ENCODE measurements at regions not wholly inside any gene's neighbourhood (a gene's known extent, or its start where the extent isn't known, plus 50 kb on each side); places are given as distances from the start of the nearest gene placed in this dataset.

- no peak for TF ChIP-seq ZNF143 (CRISPR knock-in tag; IDR thresholded peaks at IDR 0.05)
Measured at GRCh38 chr1:30011970-30012369, 711.4 kb downstream of the MATN1 start (continued).

- no peak overlapping the region for H2AFZ ChIP-seq (ENCODE audit: low read length)
- ChIA-PET CTCF (ENCODE audit: low intra/inter-chr PET ratio, low total read pairs) (no interaction called here), POLR2A (no interaction called here)
- no peak for ATAC-seq
- DNase-seq (ENCODE audit: low spot score), result no peak
- H3K4me2 ChIP-seq (ENCODE audit: low read depth, low read length), result no peak overlapping the region
- WGBS (ENCODE audit: low lambda C conversion rate), result 45% methylated on average over 10 of the region's 16 CpGs
- peaks cover 0 to 1% of the 10 kb centered on the region in 2 experiments; a peak in 1 of 5 replicates for H3K27me3 ChIP-seq (ENCODE audit: control insufficient read depth in 1 of 2, insufficient read depth in 2 of 2, low read length in 2 of 2)
- in situ Hi-C loops (cut with HindIII; ENCODE audit: extremely low pct_ligation_motif_present, low pct_unique_long_range_greater_than_20kb) (no loop called here), intact Hi-C loops (cut with micrococcal nuclease; ENCODE audit: unreplicated experiment) (no loop called here)
- FAIRE-seq, result no peak
- no peak overlapping the region for H3K27ac ChIP-seq (ENCODE audit: extremely low read length, insufficient read depth, low read length)
- H4K20me1 ChIP-seq (ENCODE audit: insufficient read depth, low read length), result no peaks in the 10 kb centered on the region
- H3K4me1 ChIP-seq (ENCODE audit: insufficient read depth, low read length), result peaks cover 10% of the 10 kb centered on the region
- TF ChIP-seq, protein P1, sequence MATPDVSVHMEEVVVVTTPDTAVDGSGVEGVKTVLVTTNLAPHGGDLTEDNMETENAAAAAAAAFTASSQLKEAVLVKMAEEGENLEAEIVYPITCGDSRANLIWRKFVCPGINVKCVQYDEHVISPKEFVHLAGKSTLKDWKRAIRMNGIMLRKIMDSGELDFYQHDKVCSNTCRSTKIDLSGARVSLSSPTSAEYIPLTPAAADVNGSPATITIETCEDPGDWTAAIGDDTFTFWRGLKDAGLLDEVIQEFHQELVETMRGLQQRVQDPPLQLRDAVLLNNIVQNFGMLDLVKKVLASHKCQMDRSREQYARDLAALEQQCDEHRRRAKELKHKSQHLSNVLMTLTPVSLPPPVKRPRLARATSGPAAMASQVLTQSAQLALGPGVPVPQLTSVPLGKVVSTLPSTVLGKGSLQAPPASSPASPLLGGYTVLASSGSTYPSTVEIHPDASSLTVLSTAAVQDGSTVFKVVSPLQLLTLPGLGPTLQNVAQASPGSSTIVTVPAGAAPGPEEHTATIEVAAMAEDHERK (CRISPR knock-in tag; IDR thresholded peaks at IDR 0.05; ENCODE audit: low read depth), result no peak
- TF ChIP-seq ISL2 (CRISPR knock-in tag; IDR thresholded peaks at IDR 0.05) (no peak), MED8 (CRISPR knock-in tag; IDR thresholded peaks at IDR 0.05; ENCODE audit: insufficient replicate concordance) (no peak), ZKSCAN8 (CRISPR knock-in tag; IDR thresholded peaks at IDR 0.05; ENCODE audit: borderline replicate concordance) (no peak), HNF4G (IDR thresholded peaks at IDR 0.05; ENCODE audit: borderline replicate concordance, low read depth, low read length) (no peak), HNF4G (CRISPR knock-in tag; IDR thresholded peaks at IDR 0.05; ENCODE audit: borderline replicate concordance, low read depth) (no peak), SKIL (CRISPR knock-in tag; IDR thresholded peaks at IDR 0.05; ENCODE audit: borderline replicate concordance) (no peak)
- TF ChIP-seq, protein P2, sequence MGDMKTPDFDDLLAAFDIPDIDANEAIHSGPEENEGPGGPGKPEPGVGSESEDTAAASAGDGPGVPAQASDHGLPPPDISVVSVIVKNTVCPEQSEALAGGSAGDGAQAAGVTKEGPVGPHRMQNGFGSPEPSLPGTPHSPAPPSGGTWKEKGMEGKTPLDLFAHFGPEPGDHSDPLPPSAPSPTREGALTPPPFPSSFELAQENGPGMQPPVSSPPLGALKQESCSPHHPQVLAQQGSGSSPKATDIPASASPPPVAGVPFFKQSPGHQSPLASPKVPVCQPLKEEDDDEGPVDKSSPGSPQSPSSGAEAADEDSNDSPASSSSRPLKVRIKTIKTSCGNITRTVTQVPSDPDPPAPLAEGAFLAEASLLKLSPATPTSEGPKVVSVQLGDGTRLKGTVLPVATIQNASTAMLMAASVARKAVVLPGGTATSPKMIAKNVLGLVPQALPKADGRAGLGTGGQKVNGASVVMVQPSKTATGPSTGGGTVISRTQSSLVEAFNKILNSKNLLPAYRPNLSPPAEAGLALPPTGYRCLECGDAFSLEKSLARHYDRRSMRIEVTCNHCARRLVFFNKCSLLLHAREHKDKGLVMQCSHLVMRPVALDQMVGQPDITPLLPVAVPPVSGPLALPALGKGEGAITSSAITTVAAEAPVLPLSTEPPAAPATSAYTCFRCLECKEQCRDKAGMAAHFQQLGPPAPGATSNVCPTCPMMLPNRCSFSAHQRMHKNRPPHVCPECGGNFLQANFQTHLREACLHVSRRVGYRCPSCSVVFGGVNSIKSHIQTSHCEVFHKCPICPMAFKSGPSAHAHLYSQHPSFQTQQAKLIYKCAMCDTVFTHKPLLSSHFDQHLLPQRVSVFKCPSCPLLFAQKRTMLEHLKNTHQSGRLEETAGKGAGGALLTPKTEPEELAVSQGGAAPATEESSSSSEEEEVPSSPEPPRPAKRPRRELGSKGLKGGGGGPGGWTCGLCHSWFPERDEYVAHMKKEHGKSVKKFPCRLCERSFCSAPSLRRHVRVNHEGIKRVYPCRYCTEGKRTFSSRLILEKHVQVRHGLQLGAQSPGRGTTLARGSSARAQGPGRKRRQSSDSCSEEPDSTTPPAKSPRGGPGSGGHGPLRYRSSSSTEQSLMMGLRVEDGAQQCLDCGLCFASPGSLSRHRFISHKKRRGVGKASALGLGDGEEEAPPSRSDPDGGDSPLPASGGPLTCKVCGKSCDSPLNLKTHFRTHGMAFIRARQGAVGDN (CRISPR knock-in tag; IDR thresholded peaks at IDR 0.05), result no peak
- TF ChIP-seq, protein P3, sequence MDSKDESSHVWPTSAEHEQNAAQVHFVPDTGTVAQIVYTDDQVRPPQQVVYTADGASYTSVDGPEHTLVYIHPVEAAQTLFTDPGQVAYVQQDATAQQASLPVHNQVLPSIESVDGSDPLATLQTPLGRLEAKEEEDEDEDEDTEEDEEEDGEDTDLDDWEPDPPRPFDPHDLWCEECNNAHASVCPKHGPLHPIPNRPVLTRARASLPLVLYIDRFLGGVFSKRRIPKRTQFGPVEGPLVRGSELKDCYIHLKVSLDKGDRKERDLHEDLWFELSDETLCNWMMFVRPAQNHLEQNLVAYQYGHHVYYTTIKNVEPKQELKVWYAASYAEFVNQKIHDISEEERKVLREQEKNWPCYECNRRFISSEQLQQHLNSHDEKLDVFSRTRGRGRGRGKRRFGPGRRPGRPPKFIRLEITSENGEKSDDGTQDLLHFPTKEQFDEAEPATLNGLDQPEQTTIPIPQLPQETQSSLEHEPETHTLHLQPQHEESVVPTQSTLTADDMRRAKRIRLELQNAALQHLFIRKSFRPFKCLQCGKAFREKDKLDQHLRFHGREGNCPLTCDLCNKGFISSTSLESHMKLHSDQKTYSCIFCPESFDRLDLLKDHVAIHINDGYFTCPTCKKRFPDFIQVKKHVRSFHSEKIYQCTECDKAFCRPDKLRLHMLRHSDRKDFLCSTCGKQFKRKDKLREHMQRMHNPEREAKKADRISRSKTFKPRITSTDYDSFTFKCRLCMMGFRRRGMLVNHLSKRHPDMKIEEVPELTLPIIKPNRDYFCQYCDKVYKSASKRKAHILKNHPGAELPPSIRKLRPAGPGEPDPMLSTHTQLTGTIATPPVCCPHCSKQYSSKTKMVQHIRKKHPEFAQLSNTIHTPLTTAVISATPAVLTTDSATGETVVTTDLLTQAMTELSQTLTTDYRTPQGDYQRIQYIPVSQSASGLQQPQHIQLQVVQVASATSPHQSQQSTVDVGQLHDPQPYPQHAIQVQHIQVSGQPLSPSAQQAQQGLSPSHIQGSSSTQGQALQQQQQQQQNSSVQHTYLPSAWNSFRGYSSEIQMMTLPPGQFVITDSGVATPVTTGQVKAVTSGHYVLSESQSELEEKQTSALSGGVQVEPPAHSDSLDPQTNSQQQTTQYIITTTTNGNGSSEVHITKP (CRISPR knock-in tag; IDR thresholded peaks at IDR 0.05; ENCODE audit: low read depth), result no peak
- H3K4me3 ChIP-seq (replicated peaks in 1 of 3; ENCODE audit: insufficient read depth in 1 of 3, low read depth in 2 of 3, low read length in 3 of 3), result no peak overlapping the region
- no peaks in the 10 kb centered on the region for H3K36me3 ChIP-seq (replicated peaks in 1 of 2; ENCODE audit: control insufficient read depth in 1 of 2, insufficient read depth in 2 of 2, low read length in 2 of 2)
- H3K9ac ChIP-seq (ENCODE audit: insufficient read depth, low read depth, low read length), result no peak overlapping the region
- no peaks in the 10 kb centered on the region for H3K79me2 ChIP-seq (ENCODE audit: insufficient read depth, low read length)
- BruUV-seq (replicated peaks), result no TSS peak
- no peaks in the 10 kb centered on the region; the same call in 1 of the 2 replicates for H3K9me3 ChIP-seq (ENCODE audit: low read length)
Measured at GRCh38 chr1:30010506-30011106, 712.8 kb downstream of the MATN1 start.
